Uterus (tissue), 2 donors: ENCODE measurements at regions not wholly inside any gene's neighbourhood (a gene's known extent, or its start where the extent isn't known, plus 50 kb on each side); places are given as distances from the start of the nearest gene placed in this dataset.

Experiments used
- POLR2A ChIP-seq, 2 donors: fragments of 450-650 bp; IDR thresholded peaks; one replicate each; pipeline ENCODE4 v1.6.1; 2016; ENCODE audit warnings: antibody characterized with exemption in 2 of 2, mild to moderate bottlenecking in 1 of 2, moderate library complexity in 1 of 2
- TF ChIP-seq, protein P1 (sequence below), 4 experiments: fragments of 200-600 bp in 2 of 4; fragments of 450-650 bp in 2 of 4; sonication (generic) in 2 of 4; IDR thresholded peaks; one replicate each; pipeline ENCODE4 v1.5.1; 2016 to 2019; ENCODE audit warnings: antibody characterized with exemption in 4 of 4, mild to moderate bottlenecking in 2 of 4, moderate library complexity in 1 of 4

DNA sequence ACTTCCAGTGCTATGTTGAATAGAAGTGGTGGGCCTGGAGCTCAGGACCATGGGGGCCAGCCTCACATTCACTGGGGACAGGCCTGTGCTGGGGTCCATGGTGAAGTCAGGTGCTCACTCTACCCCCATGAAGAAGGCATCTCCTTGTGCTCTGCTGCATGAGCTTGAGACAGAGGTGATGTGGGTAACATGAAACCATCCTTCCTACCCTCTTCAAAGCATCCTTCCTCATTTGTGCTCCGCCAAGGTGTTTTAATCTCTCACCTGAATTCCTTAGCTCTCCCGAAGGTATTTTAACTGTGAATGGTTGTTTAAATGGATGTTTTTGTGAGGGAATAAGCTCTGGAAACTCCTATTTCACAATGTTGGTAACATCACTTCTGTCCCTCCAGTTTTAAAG is 209.6 kb upstream of the PCSK2 start:
- TF ChIP-seq, protein P1, sequence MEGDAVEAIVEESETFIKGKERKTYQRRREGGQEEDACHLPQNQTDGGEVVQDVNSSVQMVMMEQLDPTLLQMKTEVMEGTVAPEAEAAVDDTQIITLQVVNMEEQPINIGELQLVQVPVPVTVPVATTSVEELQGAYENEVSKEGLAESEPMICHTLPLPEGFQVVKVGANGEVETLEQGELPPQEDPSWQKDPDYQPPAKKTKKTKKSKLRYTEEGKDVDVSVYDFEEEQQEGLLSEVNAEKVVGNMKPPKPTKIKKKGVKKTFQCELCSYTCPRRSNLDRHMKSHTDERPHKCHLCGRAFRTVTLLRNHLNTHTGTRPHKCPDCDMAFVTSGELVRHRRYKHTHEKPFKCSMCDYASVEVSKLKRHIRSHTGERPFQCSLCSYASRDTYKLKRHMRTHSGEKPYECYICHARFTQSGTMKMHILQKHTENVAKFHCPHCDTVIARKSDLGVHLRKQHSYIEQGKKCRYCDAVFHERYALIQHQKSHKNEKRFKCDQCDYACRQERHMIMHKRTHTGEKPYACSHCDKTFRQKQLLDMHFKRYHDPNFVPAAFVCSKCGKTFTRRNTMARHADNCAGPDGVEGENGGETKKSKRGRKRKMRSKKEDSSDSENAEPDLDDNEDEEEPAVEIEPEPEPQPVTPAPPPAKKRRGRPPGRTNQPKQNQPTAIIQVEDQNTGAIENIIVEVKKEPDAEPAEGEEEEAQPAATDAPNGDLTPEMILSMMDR (IDR thresholded peaks at IDR 0.05): no peak
- TF ChIP-seq POLR2A (IDR thresholded peaks at IDR 0.05): no peak
